Loucy (cell line): ENCODE measurements at regions not wholly inside any gene's neighbourhood (a gene's known extent, or its start where the extent isn't known, plus 50 kb on each side); places are given as distances from the start of the nearest gene placed in this dataset.
"Not testable (repeated sequence)": the region's sequence is repeated elsewhere in the genome, so short reads cannot be mapped to it uniquely, and the experiment has no call there.

Experiments used
- H2AFZ ChIP-seq: fragments of 200-600 bp; sonication (generic); 2 replicates; pipeline ENCODE4 v1.6.0; 2016; ENCODE audit warnings: antibody characterized with exemption, mild to moderate bottlenecking, low read length, moderate library complexity
- H3F3A ChIP-seq: fragments of 200-600 bp; 2 replicates; pipeline ENCODE4 v1.6.0; 2016; ENCODE audit warnings: antibody characterized with exemption, low read depth, mild to moderate bottlenecking
- H3K27me3 ChIP-seq: fragments of 200-600 bp; sonication (generic); 2 replicates; pipeline ENCODE4 v1.6.1; 2014; ENCODE audit warnings: low read length, mild to moderate bottlenecking; ENCODE audit not compliant: insufficient read depth, poor library complexity, severe bottlenecking
- H3K36me3 ChIP-seq: fragments of 200-600 bp; sonication (generic); 2 replicates; pipeline ENCODE4 v1.6.1; 2016; ENCODE audit warnings: low read length; ENCODE audit not compliant: insufficient read depth
- H3K4me1 ChIP-seq: fragments of 200-600 bp; sonication (generic); 2 replicates; pipeline ENCODE4 v1.5.1; 2014; ENCODE audit warnings: low read length, mild to moderate bottlenecking; ENCODE audit not compliant: insufficient read depth, poor library complexity, severe bottlenecking
- H3K4me2 ChIP-seq: fragments of 200-600 bp; sonication (generic); 2 replicates; pipeline ENCODE4 v1.6.0; 2014; ENCODE audit warnings: antibody characterized with exemption, low read length, low read depth, mild to moderate bottlenecking; ENCODE audit not compliant: poor library complexity, severe bottlenecking
- H3K4me3 ChIP-seq: fragments of 200-600 bp; sonication (generic); 2 replicates; pipeline ENCODE4 v1.5.1; 2014; ENCODE audit warnings: low read length, mild to moderate bottlenecking, mixed read lengths; ENCODE audit not compliant: poor library complexity, severe bottlenecking
- H3K79me2 ChIP-seq: fragments of 200-600 bp; sonication (generic); 2 replicates; pipeline ENCODE4 v1.6.1; 2014; ENCODE audit warnings: low read length; ENCODE audit not compliant: insufficient read depth
- H3K9ac ChIP-seq: fragments of 200-600 bp; sonication (generic); 2 replicates; pipeline ENCODE4 v1.6.0; 2014; ENCODE audit warnings: mild to moderate bottlenecking, low read depth, low read length, moderate library complexity; ENCODE audit not compliant: poor library complexity, severe bottlenecking
- H3K9me2 ChIP-seq: fragments of 200-600 bp; sonication (generic); replicated peaks from 2 replicates; pipeline ENCODE4 v1.6.1; 2016; ENCODE audit warnings: low read depth, low read length, mixed read lengths
- H3K9me3 ChIP-seq: fragments of 200-600 bp; sonication (generic); 2 replicates; pipeline ENCODE4 v1.6.1; 2014; ENCODE audit warnings: mild to moderate bottlenecking, antibody characterized with exemption, low read length, low read depth; ENCODE audit not compliant: insufficient read depth
- H4K20me1 ChIP-seq: fragments of 200-600 bp; sonication (generic); 2 replicates; pipeline ENCODE4 v1.6.0; 2014; ENCODE audit warnings: antibody characterized with exemption, low read length, mild to moderate bottlenecking; ENCODE audit not compliant: insufficient read depth, poor library complexity, severe bottlenecking
- EZH2phosphoT487 ChIP-seq: fragments of 200-600 bp; IDR thresholded peaks from 2 replicates; pipeline ENCODE4 v1.6.1; 2018; ENCODE audit warnings: antibody characterized with exemption, mild to moderate bottlenecking, moderate library complexity, borderline replicate concordance
- TF ChIP-seq, protein P1 (sequence below): fragments of 200-600 bp; sonication (generic); conservative IDR thresholded peaks from 2 replicates; pipeline ENCODE4 v1.5.1; 2014; ENCODE audit warnings: mild to moderate bottlenecking, antibody characterized with exemption, low read length

DNA sequence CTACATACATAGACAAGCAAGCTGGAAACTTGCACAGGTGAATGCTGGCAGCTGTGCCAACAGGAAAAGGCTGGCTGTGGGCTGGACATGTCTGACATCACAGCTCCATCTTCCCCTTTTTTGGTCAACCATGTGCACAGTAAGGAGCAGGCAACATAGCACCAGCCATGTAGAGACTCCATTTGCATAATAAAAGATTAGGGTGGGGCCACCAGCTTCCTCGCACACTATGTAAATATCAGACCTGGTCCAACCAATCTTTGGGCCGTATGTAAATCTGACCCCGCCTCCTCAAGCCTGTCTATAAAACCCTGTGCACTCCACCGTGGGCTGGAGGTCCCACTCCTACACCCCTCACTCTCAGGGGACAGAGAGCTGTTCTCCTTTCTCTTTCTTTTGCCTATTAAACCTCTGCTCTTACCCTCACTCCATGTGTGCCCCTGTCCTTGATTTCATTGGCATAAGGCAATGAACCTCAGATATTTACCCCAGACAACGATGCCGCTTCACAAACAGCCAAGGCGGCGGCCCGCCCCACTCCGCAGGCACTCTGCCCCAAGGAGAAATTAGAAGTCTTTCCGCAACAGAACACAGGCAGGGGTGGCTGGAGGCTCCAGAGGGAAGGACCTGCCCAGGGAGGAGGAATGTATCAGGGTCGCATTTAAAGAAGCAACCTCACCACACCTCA, 862.2 kb downstream of the TRIML1 start:
- Histone ChIP-seq H3K4me2 (no peak overlapping the region), H3K36me3 (no peaks in the 10 kb centered on the region), H3K79me2 (no peaks in the 10 kb centered on the region), H3K9me2 (no peaks in the 10 kb centered on the region), H2AFZ (no peak overlapping the region), H3F3A (no peaks in the 10 kb centered on the region), H3K4me1 (no peaks in the 10 kb centered on the region), H3K9me3 (peaks cover 6% of the 10 kb centered on the region; the same call in 1 of the 2 replicates), H3K27me3 (no peaks in the 10 kb centered on the region), H3K4me3 (no peak overlapping the region), H3K9ac (no peak overlapping the region), H4K20me1 (no peaks in the 10 kb centered on the region)
- no peak for TF ChIP-seq EZH2phosphoT487
- TF ChIP-seq, protein P1, sequence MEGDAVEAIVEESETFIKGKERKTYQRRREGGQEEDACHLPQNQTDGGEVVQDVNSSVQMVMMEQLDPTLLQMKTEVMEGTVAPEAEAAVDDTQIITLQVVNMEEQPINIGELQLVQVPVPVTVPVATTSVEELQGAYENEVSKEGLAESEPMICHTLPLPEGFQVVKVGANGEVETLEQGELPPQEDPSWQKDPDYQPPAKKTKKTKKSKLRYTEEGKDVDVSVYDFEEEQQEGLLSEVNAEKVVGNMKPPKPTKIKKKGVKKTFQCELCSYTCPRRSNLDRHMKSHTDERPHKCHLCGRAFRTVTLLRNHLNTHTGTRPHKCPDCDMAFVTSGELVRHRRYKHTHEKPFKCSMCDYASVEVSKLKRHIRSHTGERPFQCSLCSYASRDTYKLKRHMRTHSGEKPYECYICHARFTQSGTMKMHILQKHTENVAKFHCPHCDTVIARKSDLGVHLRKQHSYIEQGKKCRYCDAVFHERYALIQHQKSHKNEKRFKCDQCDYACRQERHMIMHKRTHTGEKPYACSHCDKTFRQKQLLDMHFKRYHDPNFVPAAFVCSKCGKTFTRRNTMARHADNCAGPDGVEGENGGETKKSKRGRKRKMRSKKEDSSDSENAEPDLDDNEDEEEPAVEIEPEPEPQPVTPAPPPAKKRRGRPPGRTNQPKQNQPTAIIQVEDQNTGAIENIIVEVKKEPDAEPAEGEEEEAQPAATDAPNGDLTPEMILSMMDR: no peak

GRCh38 chr4:189001971-189002450, 862.8 kb downstream of the TRIML1 start:
- Histone ChIP-seq H3K36me3 (no peaks in the 10 kb centered on the region), H3K4me3 (no peak overlapping the region), H3K9me2 (no peaks in the 10 kb centered on the region), H3K4me2 (no peak overlapping the region), H3K4me1 (no peaks in the 10 kb centered on the region), H3F3A (no peaks in the 10 kb centered on the region), H3K9ac (no peak overlapping the region), H2AFZ (no peak overlapping the region), H3K9me3 (peaks cover 6% of the 10 kb centered on the region; the same call in 1 of the 2 replicates), H3K27me3 (no peaks in the 10 kb centered on the region), H4K20me1 (no peaks in the 10 kb centered on the region), H3K79me2 (no peaks in the 10 kb centered on the region)
- TF ChIP-seq EZH2phosphoT487: no peak
- TF ChIP-seq, protein P1: no peak

DNA sequence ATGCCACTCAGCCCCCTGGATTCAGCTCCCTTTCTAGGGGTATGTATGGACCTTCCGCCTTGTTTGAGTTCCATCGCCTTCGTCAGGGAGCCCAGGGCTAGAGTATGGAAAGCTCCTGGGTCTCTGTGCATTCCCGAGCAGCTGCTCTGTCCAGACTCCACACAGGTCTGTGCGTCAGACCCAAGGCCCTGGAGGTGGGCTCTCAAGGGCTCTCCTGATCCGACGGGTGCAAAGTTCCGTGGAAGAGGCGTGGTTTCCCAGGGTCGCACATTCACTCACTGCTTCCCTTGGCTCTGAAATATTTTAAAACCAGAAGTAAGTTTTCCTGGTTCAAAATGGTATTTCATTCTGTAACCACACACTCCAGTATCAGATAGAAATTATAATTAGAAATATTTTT, 863.2 kb downstream of the TRIML1 start:
- no peaks in the 10 kb centered on the region for H3K27me3 ChIP-seq
- H3K4me3 ChIP-seq: no peak overlapping the region

DNA sequence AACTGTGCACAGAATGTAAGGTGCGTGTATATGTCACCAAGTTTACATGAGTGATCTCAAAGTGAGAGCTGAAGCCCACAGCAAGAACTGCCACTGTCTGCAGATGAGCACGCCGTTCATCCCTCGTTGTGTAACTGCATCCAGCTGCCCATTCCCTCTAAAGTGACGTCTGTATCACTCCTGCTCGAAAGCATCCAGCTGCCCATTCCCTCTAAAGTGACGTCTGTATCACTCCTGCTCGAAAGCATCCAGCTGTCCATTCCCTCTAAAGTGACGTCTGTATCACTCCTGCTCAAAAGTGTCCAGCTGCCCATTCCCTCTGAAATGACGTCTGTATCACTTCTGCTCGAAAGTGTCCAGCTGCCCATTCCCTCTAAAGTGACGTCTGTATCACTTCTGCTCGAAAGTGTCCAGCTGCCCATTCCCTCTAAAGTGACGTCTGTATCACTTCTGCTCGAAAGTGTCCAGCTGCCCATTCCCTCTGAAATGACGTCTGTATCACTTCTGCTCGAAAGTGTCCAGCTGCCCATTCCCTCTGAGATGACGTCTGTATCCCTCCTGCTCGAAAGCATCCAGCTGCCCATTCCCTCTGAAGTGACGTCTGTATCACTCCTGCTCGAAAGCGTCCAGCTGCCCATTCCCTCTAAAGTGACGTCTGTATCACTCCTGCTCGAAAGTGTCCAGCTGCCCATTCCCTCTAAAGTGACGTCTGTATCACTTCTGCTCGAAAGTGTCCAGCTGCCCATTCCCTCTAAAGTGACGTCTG, 871.4 kb downstream of the TRIML1 start:
- H3K9me2 ChIP-seq, H3K9ac ChIP-seq, H3F3A ChIP-seq, H2AFZ ChIP-seq, H4K20me1 ChIP-seq, H3K9me3 ChIP-seq, H3K36me3 ChIP-seq, H3K79me2 ChIP-seq, H3K4me1 ChIP-seq, H3K4me3 ChIP-seq, H3K27me3 ChIP-seq, H3K4me2 ChIP-seq: not testable (repeated sequence)

More for the DNA sequence above, 863.2 kb downstream of the TRIML1 start:
- no peak overlapping the region for H2AFZ ChIP-seq
- H3K36me3 ChIP-seq: no peaks in the 10 kb centered on the region
- H3K79me2 ChIP-seq: no peaks in the 10 kb centered on the region
- no peaks in the 10 kb centered on the region for H3F3A ChIP-seq
- no peaks in the 10 kb centered on the region for H3K9me2 ChIP-seq
- no peaks in the 10 kb centered on the region for H3K4me1 ChIP-seq
- peaks cover 6% of the 10 kb centered on the region; the same call in 1 of the 2 replicates for H3K9me3 ChIP-seq
- H3K4me2 ChIP-seq: no peak overlapping the region
- TF ChIP-seq EZH2phosphoT487: no peak
- TF ChIP-seq, protein P1: no peak
- H3K9ac ChIP-seq: no peak overlapping the region
- H4K20me1 ChIP-seq: no peaks in the 10 kb centered on the region
